OCI-LY1 (cell line): ENCODE measurements at regions not wholly inside any gene's neighbourhood (a gene's known extent, or its start where the extent isn't known, plus 50 kb on each side); places are given as distances from the start of the nearest gene placed in this dataset.

ENCODE experiments used
- EZH2 ChIP-seq: fragments of 200-600 bp; sonication (generic), shearing (Covaris generic); IDR thresholded peaks from 2 replicates; pipeline ENCODE4 v1.8.0; 2017; ENCODE audit warnings: borderline replicate concordance, mixed run types, mild to moderate bottlenecking, antibody characterized with exemption, low read length, moderate library complexity, mixed read lengths
- TF ChIP-seq, protein P1 (sequence below): fragments of 200-600 bp; sonication (generic), shearing (Covaris generic); IDR thresholded peaks from 2 replicates; pipeline ENCODE4 v1.5.1; 2017; ENCODE audit warnings: mild to moderate bottlenecking, antibody characterized with exemption, low read length, moderate library complexity, mixed read lengths

DNA sequence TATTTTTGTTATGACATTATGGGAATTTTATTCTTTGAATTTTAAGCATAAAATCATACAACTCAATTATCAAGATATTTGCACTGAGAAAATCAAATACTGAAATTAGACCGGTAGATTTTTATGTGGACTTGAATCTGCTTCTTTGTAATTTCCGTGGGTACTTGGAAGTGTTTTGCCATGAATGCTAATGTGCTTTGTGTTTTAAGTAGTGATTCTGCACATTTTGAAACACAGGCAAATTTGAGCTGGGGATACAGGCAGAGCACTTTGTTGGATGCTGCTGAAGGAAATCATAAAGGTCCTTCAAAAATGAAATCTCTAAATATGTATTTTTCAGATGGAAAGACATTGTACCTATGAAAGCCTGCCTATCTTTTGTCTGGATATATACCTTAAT, 446.3 kb upstream of the POU3F3 start:
- TF ChIP-seq, protein P1, sequence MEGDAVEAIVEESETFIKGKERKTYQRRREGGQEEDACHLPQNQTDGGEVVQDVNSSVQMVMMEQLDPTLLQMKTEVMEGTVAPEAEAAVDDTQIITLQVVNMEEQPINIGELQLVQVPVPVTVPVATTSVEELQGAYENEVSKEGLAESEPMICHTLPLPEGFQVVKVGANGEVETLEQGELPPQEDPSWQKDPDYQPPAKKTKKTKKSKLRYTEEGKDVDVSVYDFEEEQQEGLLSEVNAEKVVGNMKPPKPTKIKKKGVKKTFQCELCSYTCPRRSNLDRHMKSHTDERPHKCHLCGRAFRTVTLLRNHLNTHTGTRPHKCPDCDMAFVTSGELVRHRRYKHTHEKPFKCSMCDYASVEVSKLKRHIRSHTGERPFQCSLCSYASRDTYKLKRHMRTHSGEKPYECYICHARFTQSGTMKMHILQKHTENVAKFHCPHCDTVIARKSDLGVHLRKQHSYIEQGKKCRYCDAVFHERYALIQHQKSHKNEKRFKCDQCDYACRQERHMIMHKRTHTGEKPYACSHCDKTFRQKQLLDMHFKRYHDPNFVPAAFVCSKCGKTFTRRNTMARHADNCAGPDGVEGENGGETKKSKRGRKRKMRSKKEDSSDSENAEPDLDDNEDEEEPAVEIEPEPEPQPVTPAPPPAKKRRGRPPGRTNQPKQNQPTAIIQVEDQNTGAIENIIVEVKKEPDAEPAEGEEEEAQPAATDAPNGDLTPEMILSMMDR = no peak
- TF ChIP-seq EZH2 = no peak
